HG03159 (cell line): ENCODE measurements at regions not wholly inside any gene's neighbourhood (a gene's known extent, or its start where the extent isn't known, plus 50 kb on each side); places are given as distances from the start of the nearest gene placed in this dataset.
"Not testable (repeated sequence)": the region's sequence is repeated elsewhere in the genome, so short reads cannot be mapped to it uniquely, and the experiment has no call there.

ENCODE experiments used
- ATAC-seq: cut with Tn5 transposase; IDR thresholded peaks from one replicate; pipeline ENCODE4 v1.9.1; 2021; ENCODE audit warnings: mild to moderate bottlenecking, moderate library complexity; ENCODE audit not compliant: unreplicated experiment

DNA sequence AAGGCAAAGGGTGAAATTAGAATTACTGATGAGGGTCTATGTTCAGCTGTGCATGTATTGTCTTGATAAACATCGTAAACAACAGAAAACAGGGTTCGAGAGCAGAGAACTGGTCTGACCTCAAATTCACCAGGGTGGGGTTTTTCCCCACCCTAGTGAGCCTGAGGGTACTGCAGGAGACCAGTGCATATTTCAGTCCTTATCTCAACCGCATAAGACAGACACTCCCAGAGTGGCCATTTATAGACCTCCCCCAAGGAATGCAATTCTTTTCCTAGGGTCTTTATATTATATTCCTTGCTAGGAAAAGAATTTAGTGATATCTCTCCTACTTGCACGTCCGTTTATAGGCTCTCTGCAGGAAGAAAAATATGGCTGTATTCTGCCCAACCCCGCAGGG, 257.0 kb upstream of the OSR1 start:
- not testable (repeated sequence) for ATAC-seq

DNA sequence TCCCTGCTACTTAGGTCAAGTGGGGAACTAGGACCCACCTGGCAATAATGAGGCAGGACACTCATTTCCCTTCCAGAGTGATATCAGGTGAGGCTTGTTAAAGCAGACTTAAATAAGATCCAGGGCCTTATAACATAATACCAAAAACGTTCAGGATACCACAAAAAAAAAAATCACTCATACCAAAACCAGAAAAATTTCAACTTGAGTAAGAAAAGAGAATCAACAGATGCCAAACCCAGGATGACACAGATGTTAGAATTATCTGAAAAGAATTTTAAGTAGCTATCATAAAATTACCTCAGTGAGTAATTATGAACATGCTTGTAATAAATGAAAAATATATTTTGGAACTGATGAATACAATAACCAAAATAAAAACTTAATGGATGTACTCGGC, 255.6 kb upstream of the OSR1 start:
- ATAC-seq: no peak

DNA sequence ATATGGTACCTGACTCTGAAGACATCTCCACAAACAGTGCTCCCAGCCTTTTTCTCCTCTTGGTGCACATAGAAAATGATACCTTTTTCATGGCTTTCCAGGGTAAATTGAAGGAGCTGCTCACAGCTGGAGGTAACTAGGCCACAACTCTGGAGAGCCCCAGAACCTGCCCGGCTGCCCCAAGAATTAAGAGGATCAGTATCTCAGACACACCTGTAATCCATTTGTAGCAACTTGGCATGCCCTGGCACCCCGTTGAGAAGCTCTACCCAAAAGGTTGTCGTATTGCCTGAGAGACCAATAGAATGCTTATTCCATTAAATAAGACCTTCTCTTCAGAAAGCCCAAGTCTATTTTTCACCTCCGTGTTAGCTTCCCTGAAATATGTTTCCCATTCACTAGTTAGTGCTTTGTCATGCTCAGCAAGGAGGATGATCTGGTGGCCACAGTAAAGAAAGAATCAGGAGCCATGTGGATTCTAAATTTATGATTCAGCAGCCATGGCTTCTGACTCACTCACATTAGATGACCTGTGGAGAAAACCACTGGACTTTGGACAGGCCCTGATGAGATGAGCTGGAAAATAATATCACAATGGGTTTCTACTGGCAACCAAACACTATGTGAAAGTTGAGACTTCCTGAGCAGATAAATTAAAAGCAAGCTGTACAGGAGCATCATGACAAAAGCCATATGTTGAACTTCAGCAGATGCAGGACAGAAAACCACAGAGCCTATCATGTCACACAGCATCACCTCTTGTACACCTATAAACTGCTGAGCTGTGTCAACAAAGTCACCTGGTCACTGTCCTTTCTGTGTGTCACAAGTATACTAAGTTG, 253.3 kb upstream of the OSR1 start:
- no peak for ATAC-seq

DNA sequence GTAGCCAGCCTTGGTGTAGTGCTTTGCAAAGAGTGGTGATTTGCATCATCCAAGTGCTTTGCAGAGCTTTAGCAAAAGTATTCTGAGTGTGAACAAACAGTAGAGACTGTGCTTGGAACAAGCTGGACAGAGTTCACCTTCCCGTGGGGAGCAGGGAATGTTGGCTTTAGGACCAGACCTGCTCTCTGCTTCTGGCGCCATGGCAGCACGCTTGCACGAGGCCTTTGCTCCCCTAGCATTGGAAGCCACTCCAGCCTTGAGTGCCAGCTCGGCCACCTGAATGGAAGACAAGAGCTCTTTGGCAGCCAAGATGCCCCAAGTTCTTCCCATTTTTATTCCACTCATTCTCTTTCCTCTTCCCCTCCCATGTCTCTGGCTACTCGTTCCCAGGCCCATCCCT, 250.8 kb upstream of the OSR1 start:
- ATAC-seq: no peak

DNA sequence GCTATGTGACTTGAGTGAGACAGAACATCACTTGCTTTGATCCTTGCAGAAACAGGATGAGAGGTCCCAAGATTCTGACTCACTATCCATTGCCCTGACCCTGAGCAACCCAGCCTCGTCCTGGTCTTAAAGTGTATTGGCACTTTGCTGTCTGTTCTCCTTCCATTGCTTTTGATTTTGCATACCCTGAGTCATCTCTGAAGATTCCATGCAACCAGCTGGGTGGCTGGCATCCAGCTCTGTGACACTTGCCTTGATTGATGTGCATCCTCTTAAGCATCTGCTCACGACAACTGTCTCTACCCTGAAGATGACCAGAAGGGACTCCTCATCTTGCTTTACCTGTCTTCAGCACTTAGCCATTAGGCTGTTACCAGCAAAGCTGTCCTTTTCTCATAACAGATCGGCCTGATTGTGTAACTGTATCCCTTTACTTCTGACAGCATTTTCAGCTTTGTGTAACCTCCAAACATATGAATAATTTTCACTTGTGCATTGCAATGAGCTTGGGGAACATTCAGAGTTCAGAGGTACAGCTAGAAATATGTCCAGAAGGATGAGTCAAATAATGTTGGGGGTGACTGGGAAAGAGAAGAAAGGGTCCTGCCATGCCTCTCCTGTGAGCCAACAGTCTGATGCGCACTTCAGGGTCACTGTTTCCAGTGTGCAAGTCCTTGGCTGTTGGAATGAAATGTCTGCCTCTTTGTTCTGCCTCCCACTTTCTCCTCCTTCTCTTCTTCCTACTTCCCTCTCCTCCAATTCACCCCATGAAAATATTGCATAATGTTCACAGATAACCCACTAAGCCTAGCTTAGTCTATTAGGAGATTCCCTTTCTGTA, 249.7 kb upstream of the OSR1 start:
- ATAC-seq: no peak

DNA sequence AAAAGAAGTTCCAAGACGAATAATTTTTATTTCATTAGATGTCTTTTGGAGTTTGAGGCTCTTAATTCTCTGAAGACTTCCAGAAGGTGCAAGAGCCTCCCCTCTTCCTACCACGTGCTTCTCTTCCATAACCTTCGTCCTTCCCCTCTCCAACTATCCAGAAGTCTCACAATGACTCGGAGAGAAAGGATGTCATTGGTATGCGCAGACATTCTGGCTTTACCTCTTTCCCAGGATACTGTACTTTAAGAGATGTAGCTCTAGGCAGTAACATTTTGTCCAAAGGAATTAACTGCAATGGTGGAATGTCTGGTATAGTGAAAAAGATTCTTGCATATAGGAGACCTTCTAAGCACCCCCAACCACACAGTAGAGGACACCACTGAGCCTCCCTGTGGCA, 249.0 kb upstream of the OSR1 start:
- ATAC-seq: no peak

DNA sequence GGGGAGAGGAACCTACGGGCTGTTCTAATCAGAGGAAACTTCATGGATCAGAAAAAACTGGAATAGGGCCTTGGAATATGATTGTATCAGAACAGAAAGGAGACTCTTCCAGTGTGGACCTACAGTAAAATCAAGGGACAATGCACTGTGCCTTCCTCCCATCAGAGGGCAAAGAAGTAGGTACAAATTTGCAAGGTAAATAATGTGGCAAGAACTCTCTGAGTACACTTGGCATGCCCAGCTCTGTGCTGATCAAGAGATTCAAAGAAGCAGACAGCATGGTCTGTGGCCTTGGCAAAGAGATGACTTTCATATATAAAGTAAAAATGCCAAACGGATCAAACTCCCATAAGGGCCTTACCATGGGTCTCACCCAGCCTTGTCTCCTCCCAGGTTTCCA, 242.6 kb upstream of the OSR1 start:
- no peak for ATAC-seq

DNA sequence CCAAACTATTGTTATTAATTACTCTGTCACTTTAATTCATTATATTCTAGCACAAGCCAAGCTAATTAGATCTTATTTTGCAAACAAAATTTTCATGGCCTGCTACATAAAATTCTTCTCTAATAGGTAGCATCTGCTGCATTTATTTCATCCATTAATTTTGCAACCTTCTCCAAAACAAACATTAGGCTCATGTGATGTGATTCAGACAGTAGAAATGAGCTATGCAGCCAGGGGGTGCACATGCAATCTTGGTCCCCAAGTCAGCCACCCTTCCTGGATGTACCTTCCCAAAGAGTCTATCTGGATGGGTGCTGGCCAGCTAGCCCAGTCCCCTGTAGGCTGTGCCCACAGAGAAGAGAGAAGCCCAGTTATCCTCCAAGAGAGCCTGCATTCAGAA, 242.1 kb upstream of the OSR1 start:
- ATAC-seq: no peak

DNA sequence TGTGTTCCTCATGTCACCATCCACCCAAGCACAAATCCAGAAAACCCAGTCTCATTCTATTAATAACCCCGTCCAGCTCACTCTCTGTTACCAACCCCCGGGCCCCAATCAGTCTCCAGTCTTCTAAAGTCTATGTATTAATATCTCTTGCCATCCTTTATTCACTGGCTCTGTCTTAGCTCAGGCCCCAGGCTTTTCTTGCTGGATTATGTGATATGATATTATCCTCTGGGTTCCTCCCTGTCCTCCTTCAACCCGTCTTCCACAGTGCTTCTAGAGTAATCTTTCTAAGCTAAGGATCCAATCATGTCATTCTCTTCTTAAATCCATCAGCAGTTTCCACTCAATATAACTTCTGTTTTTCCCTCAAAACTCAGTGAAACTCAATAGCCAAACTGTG, 240.5 kb upstream of the OSR1 start:
- no peak for ATAC-seq

DNA sequence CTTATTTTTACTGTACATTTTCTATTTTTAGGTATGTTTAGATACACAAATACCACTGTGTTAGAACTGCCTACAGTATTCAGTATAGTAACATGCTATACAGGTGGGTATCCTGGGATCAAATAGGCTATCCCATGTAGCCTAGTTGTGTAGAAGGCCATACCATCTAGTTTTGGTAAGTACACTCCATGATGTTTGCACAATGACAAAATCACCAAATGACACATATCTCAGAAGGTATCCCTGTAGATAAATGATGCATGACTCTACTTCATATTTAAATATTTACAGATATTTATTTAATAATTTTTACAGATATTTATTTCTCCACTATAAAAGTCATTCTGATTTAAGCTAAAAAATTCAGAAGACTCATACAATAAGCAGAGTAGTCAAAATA, 233.8 kb upstream of the OSR1 start:
- no peak for ATAC-seq

DNA sequence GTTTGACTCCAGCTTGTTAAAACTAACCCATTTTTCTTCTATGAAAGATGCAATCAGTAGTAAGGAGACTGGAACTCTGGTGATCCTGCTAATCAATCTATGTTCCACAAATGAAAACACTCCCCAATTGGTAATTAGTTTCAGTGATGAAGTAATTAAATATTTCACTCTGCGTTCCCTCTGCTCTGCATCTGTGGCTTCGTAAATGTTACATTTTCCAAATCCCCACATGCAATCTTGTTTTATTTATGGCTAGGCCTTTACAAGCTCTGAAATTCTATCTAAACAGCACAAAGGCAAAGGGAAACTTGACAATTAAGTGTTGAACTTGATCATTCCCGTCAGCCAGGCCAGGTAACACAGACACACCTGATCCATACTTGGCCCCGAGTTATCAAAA, 231.4 kb upstream of the OSR1 start:
- ATAC-seq: no peak

DNA sequence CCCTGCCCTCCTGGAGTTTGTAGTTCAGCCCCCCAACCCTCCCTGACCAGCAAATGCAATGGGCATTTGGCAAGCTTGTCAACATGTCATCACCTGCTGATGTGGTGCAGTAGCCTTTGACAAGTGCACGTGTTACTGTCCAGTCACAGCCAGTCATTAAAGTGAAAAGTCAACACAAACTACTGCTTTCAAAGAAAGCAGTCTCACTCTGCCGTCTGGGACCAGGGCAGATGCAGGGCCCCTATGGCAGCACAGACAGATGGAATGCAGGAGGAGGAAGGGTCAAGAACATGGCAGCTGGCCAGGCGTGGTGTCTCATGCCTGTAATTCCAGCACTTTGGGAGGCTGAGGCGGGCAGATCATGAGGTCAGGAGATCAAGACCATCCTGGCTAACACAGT, 222.4 kb upstream of the OSR1 start:
- ATAC-seq: no peak

DNA sequence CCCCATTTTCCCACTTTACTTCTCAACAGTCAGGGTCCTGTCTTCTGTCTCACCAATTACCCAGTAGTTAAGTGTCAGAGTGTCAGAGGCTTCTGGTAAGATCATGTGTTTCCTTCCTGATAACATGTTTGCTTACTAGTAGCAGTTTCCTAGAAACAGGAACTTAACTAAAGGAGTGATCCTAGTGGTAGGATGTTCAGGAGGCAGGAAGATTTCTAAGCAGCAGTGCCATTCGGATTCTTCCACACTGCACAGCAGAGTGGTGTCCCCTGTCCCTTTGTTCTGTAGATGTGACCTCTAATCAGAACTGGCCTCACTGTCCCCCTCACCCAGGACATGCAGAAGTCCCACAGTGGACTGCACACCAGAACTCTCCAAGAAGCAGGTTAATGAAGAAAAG, 221.8 kb upstream of the OSR1 start:
- no peak for ATAC-seq

DNA sequence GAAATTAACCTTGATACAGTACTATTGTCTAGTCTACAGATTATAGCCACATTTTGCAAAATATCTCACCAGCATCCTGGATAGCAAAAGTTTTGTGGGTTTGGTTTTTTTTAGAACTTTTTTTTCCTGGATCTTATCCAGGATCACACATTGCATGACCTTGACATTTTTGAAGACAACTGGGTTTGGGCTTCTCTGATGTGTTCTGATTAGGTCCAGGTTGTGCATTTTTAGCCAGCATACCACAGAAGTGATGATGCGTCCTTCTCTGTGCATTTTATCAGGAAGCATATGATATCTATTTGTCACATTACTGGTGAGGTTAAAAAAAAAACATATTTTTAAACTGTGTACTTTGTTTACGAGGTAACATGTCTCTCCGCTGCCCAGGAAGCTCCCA, 221.0 kb upstream of the OSR1 start:
- ATAC-seq: no peak

DNA sequence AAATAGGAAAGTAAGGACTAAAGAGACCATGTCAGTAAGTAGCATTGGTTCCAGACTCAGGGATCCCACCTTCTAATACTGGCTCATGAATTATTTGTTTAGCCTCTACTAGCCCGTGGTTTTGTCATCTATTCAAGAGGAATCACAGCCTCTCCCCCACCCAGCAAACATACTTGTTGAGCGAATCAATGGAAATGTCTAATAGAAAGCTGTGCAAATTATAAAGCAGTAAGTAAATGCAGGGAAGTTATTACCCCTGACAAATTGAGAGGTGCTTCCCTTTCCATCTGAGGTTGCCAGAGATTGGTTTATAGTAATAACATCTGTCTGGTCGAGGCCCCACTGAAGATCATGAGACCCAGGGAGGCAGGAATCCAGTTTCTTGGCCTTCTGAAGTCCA, 219.3 kb upstream of the OSR1 start:
- ATAC-seq: no peak

DNA sequence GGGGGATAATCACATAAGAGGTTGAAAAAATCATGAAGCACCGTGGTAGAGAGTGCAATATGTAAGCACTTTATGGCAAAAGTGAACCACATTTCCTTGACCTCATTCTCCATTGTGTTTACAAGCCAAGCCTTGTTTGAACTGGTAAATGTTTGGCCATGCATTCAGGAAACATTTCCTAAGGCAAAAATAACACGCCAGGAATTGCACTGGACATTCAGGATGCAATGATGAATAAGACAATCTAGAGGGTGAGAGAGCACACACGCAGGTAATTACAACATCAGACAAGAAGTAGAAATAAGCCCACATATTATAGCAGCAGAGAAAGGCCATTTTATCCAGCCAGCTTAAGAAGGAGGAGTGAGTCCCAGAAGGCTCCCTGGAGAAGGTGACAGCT, 218.0 kb upstream of the OSR1 start:
- no peak for ATAC-seq

DNA sequence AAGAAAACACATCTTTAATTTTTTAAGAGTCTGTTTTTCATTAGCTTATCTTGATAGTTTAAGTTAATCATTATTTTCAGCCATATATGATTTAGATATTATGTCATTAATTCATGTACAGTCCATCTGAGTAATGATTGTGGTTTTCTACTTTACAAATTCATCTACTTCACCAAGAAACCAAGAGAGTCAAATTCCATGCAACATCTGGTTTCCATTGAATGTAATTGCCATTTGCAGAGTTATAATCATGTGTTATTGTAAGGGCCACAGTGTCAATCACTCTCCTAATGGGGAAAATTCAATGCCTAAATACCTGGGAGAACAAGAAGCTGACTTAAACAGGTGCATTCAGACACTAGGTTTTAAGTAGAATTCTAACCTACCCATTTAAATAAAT, 217.2 kb upstream of the OSR1 start:
- no peak for ATAC-seq

DNA sequence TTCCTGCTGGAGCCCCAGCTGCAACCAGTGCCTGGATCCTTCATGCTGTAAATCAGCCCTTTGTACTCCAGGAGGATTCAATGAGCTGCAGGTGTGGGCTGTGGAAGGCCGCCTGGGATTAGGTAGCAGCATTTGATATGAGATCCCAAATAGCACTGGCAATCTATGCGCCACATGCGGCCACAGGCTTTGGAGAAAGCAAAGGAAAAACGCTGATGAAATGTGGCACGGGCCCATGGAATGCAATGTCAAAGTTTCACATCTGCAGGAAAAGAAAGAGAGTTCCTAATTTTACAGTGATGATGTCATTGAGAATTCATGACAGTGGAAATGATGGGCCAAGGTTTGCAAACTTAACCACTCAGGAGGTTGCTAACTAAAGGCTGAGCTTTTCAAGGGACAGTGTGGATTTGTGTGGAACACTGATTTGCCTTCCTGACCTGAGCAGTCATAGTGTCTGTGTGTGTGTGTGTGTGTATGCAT, 216.4 kb upstream of the OSR1 start:
- no peak for ATAC-seq

DNA sequence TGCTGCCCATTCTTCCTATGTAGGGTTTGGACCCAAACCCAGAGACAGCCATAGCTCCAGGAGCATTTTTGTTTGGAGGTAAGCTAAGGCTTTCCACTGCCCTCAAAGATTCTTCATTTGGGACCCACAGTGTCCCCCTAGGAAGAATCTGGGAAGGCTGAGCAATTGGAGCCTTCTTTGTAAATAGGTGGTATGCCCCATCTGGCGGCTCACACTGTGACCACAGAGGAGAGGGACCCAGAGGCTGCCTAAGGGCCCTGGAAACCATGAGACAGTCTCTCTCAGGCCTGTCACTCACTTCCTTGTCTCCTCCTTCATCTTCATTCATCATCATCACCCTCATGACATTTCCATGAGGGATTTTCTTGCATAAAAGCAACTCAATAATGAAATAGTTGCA, 215.4 kb upstream of the OSR1 start:
- no peak for ATAC-seq

DNA sequence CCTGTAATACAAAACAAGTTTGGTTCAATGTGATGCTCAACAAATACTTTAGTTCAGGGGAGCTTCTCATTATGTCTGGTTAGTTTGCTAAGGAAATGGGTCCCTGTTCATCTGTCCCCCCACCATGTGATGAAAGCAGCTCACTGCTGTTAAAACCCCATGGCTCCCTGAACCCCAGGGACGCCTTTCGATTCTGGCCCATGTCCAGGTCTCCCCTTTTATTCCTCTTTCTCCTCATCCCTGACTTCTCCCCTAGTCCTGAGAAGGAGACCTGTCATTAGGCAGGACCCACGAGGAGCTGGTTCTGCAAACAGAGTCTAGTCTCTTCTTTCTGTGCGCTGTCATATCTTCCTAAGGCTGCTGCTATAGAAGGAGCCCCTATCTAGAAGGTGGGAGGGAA, 213.3 kb upstream of the OSR1 start:
- no peak for ATAC-seq

DNA sequence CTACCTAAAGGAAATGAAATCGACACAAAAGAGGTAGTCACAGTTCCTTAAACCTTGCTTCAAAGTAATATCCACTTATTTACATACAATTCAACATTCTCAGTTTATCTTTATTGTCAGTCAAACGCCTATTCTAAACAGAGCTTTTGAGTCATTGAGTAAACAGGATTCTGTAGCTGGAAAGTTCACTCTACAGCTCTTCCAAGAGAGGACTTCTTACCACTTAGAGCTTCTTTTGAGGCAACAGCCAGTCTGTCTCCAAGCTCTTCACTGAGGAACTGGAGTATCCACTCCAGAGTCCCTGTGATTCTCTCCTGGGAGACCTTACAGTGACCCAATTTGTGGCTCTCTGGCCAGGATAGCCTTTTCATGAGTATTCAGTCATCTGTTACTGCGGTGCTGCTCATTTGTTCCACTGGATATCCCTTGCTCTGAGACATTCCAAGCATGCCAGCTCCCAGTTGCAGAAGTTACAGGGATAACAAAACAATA, 210.9 kb upstream of the OSR1 start:
- no peak for ATAC-seq

DNA sequence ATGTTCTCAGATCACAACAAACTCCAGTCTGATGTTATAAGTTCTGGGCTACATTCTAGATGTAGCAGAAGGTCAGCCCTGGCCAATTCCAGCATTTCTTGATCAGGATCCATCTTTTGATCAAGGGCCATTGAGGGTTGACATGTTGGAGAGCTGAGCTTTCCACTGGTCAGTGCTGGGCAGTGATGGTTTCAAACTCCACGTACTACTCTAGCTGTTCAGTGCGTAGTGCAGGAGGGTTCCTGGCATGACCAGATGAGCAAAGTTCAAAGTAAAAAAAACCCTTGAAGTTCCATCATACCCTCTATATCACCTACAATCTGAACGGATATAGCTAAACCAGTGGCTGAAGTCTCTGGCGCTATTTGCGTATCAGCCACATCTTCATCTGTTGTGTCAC, 210.4 kb upstream of the OSR1 start:
- ATAC-seq: no peak
